Hepatocyte (in vitro differentiated cells): ENCODE measurements at regions not wholly inside any gene's neighbourhood (a gene's known extent, or its start where the extent isn't known, plus 50 kb on each side); places are given as distances from the start of the nearest gene placed in this dataset.

Experiments used
- EZH2phosphoT487 ChIP-seq: fragments of 200-600 bp; sonication (generic); IDR thresholded peaks from one replicate; pipeline ENCODE4 v1.6.1; 2018; ENCODE audit warnings: antibody characterized with exemption, mild to moderate bottlenecking, low read depth, moderate library complexity; ENCODE audit not compliant: unreplicated experiment, severe bottlenecking
- TF ChIP-seq, protein P1 (sequence below): fragments of 200-600 bp; sonication (generic); IDR thresholded peaks from 2 replicates; pipeline ENCODE4 v1.5.1; 2016; ENCODE audit warnings: antibody characterized with exemption, mild to moderate bottlenecking; ENCODE audit not compliant: poor library complexity

DNA sequence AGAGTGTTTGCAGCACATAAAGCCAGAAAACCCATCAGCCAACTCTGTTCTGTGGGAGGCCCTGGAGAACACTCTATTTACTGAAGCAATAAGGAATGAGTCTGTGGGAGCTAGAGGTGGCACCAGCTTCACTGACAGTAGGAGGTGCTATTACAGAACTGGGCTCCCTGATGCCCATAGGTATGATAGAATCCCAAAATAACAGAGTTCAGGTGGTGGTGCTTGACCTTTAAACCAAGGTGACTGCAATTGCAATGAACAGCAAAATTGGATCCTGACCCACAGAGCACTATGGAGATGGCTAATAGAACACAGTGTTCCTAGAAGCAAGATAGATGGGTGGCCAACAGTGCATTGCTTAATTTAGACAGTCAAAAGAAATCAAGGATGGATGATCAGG, 95.4 kb upstream of the RNU6-1 start:
- TF ChIP-seq, protein P1, sequence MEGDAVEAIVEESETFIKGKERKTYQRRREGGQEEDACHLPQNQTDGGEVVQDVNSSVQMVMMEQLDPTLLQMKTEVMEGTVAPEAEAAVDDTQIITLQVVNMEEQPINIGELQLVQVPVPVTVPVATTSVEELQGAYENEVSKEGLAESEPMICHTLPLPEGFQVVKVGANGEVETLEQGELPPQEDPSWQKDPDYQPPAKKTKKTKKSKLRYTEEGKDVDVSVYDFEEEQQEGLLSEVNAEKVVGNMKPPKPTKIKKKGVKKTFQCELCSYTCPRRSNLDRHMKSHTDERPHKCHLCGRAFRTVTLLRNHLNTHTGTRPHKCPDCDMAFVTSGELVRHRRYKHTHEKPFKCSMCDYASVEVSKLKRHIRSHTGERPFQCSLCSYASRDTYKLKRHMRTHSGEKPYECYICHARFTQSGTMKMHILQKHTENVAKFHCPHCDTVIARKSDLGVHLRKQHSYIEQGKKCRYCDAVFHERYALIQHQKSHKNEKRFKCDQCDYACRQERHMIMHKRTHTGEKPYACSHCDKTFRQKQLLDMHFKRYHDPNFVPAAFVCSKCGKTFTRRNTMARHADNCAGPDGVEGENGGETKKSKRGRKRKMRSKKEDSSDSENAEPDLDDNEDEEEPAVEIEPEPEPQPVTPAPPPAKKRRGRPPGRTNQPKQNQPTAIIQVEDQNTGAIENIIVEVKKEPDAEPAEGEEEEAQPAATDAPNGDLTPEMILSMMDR: no peak
- no peak for TF ChIP-seq EZH2phosphoT487
